ENCODE measurements at regions not wholly inside any gene's neighbourhood (a gene's known extent, or its start where the extent isn't known, plus 50 kb on each side); places are given as distances from the start of the nearest gene placed in this dataset.

- no peak overlapping the region for H3K4me2 ChIP-seq
- no peaks in the 10 kb centered on the region for H3K9me3 ChIP-seq (ENCODE audit: insufficient read depth, low read depth)
- H3K27me3 ChIP-seq (ENCODE audit: insufficient read depth, low read depth), result no peaks in the 10 kb centered on the region
- no peaks in the 10 kb centered on the region for H3F3A ChIP-seq (ENCODE audit: insufficient read depth, low read depth)
- H3K79me2 ChIP-seq (ENCODE audit: low read depth), result no peaks in the 10 kb centered on the region
- H3K36me3 ChIP-seq (ENCODE audit: low read depth), result no peaks in the 10 kb centered on the region
- no peaks in the 10 kb centered on the region for H3K4me1 ChIP-seq (replicated peaks; ENCODE audit: insufficient read depth)
- no peak for DNase-seq
- intact Hi-C loops (cut with micrococcal nuclease; ENCODE audit: unreplicated experiment), result no loop called here
- TF ChIP-seq, protein P1, sequence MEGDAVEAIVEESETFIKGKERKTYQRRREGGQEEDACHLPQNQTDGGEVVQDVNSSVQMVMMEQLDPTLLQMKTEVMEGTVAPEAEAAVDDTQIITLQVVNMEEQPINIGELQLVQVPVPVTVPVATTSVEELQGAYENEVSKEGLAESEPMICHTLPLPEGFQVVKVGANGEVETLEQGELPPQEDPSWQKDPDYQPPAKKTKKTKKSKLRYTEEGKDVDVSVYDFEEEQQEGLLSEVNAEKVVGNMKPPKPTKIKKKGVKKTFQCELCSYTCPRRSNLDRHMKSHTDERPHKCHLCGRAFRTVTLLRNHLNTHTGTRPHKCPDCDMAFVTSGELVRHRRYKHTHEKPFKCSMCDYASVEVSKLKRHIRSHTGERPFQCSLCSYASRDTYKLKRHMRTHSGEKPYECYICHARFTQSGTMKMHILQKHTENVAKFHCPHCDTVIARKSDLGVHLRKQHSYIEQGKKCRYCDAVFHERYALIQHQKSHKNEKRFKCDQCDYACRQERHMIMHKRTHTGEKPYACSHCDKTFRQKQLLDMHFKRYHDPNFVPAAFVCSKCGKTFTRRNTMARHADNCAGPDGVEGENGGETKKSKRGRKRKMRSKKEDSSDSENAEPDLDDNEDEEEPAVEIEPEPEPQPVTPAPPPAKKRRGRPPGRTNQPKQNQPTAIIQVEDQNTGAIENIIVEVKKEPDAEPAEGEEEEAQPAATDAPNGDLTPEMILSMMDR (conservative IDR thresholded peaks at IDR 0.05), result no peak
- TF ChIP-seq EZH2 (IDR thresholded peaks at IDR 0.05; ENCODE audit: low read depth), result no peak
- ChIA-PET POLR2A (ENCODE audit: unreplicated experiment) (no interaction called here), CTCF (no interaction called here)
- H3K4me3 ChIP-seq, result no peak overlapping the region
- H4K20me1 ChIP-seq (ENCODE audit: insufficient read depth), result no peaks in the 10 kb centered on the region
- peaks cover 10% of the 10 kb centered on the region; the same call in 1 of the 2 replicates for H3K9me2 ChIP-seq (ENCODE audit: insufficient read depth)
- no TSS peak for BruUV-seq (replicated peaks)
- no peak overlapping the region for H2AFZ ChIP-seq
- H3K27ac ChIP-seq, result no peak overlapping the region
Observed at GRCh38 chr7:136067277-136067676, 90.1 kb upstream of the MTPN start.

DNA sequence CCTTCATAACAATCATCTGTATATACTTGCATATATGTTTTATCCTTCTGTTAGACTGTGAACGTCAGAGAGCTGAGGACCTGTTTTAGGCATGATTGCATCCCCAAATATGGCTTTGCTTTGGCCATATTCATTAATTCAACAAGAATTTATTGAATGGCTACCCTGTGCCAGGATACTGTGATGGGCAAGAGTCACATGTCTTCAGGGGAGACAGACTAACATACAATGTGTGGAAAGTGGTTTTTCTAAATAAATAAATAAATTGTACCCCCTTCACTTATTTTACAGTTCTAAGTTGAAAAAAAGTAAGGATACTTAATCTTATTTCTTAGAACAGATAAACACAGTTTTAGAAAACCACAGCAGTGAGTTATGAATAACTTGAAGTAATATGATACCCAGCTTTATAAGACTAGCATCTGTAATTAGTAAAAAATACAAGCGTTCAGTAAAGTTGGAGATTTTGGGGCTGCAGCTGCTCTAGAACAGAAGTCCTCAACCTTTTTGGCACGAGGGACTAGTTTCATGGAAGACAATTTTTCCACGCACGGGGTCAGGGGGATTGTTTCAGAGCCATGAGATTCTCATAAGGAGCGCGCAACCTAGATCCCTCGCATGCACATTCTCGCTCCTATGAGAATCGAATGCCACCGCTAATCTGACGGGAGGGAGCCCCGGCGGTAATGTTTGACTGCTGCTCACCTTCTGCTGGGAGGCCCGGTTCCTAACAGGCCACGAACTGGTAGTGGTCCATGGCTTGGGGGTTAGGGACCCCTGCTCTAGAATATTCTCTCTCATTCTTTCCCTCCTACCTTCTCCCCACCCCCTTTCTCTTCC, 89.4 kb upstream of the MTPN start:
- DNase-seq, result no peak
- H3K27ac ChIP-seq, result no peak overlapping the region
- ChIA-PET POLR2A (ENCODE audit: unreplicated experiment) (no interaction called here), CTCF (no interaction called here)
- peaks cover 10% of the 10 kb centered on the region; the same call in 1 of the 2 replicates for H3K9me2 ChIP-seq (ENCODE audit: insufficient read depth)
- H2AFZ ChIP-seq, result no peak overlapping the region
- intact Hi-C loops (cut with micrococcal nuclease; ENCODE audit: unreplicated experiment), result no loop called here
- no peak overlapping the region for H3K4me2 ChIP-seq
- no peaks in the 10 kb centered on the region for H4K20me1 ChIP-seq (ENCODE audit: insufficient read depth)
- no TSS peak for BruUV-seq (replicated peaks)
- TF ChIP-seq EZH2 (IDR thresholded peaks at IDR 0.05; ENCODE audit: low read depth), result no peak
- TF ChIP-seq, protein P1 (conservative IDR thresholded peaks at IDR 0.05), result no peak
- no peaks in the 10 kb centered on the region for H3K27me3 ChIP-seq (ENCODE audit: insufficient read depth, low read depth)
- no peaks in the 10 kb centered on the region for H3K9me3 ChIP-seq (ENCODE audit: insufficient read depth, low read depth)
- no peaks in the 10 kb centered on the region for H3K36me3 ChIP-seq (ENCODE audit: low read depth)
- no peaks in the 10 kb centered on the region for H3F3A ChIP-seq (ENCODE audit: insufficient read depth, low read depth)
- H3K79me2 ChIP-seq (ENCODE audit: low read depth), result no peaks in the 10 kb centered on the region
- H3K4me1 ChIP-seq (replicated peaks; ENCODE audit: insufficient read depth), result no peaks in the 10 kb centered on the region
- no peak overlapping the region for H3K4me3 ChIP-seq

GRCh38 chr7:136064627-136065237, 87.6 kb upstream of the MTPN start:
- Histone ChIP-seq H4K20me1 (ENCODE audit: insufficient read depth) (no peaks in the 10 kb centered on the region), H3K36me3 (ENCODE audit: low read depth) (no peaks in the 10 kb centered on the region), H3K4me1 (replicated peaks; ENCODE audit: insufficient read depth) (no peaks in the 10 kb centered on the region), H3F3A (ENCODE audit: insufficient read depth, low read depth) (no peaks in the 10 kb centered on the region), H3K27me3 (ENCODE audit: insufficient read depth, low read depth) (no peaks in the 10 kb centered on the region), H3K4me2 (no peak overlapping the region), H3K9me3 (ENCODE audit: insufficient read depth, low read depth) (no peaks in the 10 kb centered on the region), H3K4me3 (no peak overlapping the region), H2AFZ (no peak overlapping the region), H3K27ac (no peak overlapping the region), H3K9me2 (ENCODE audit: insufficient read depth) (peaks cover 4% of the 10 kb centered on the region; the same call in 1 of the 2 replicates), H3K79me2 (ENCODE audit: low read depth) (no peaks in the 10 kb centered on the region)
- intact Hi-C loops (cut with micrococcal nuclease; ENCODE audit: unreplicated experiment), result no loop called here
- no peak for TF ChIP-seq EZH2 (IDR thresholded peaks at IDR 0.05; ENCODE audit: low read depth)
- TF ChIP-seq, protein P1 (conservative IDR thresholded peaks at IDR 0.05), result no peak
- CTCF ChIA-PET, result no interaction called here
- BruUV-seq (replicated peaks), result no TSS peak
- DNase-seq, result no peak
- POLR2A ChIA-PET (ENCODE audit: unreplicated experiment), result interaction anchor here (0.6 kb wide), 1 partner anchor 155 kb away, joined by 5 read pairs; no protein-coding TSS in a partner anchor

Measured in PC-9 (cell line).